ENCODE measurements at regions not wholly inside any gene's neighbourhood (a gene's known extent, or its start where the extent isn't known, plus 50 kb on each side); places are given as distances from the start of the nearest gene placed in this dataset.
A peak's percentile ranks its signal among the peaks of the same experiment; 100 is the strongest.

DNA sequence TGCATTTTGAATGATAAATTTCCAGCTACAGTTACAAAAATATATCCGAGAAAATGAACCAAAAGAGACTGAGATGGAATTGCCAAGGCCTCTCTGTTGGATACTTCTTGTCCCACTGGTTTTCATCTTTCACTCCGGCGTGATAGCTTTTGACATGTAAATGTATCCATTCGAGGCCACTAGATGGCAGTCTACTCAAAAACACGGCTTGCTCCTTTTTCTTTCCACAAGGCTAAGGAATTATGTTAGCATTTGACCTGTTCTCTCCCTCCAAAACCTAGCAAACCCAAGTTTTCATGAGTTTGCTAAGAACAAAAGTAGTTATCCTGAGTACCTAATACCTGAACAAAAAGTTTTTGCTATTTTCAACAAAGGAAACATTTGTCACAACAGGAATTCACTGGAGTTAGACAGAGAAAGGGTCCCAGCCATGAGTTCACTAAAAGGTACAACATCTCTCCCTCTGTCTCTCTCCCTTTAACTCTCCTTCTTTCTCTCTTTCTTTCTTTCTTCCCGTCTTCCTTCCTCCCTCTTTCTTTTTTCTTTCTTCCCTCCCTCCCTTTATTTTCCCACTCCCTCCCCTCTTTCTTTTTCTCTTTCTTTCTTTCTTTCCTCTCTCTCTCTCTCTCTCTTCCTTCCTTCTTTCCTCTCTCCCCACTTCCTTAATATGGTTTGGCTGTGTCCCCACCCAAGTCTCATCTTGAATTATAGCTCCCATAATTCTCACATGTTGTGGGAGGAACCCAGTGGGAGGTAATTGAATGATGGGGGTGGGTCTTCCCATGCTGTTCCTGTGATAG is 207.9 kb upstream of the MYO3A start:
- no peaks in the 10 kb centered on the region for H3K36me3 Mint-ChIP-seq (ENCODE audit: low read depth, unreplicated experiment)
- no peaks in the 10 kb centered on the region for H3K27me3 Mint-ChIP-seq (ENCODE audit: unreplicated experiment)
- TF ChIP-seq, protein P1, sequence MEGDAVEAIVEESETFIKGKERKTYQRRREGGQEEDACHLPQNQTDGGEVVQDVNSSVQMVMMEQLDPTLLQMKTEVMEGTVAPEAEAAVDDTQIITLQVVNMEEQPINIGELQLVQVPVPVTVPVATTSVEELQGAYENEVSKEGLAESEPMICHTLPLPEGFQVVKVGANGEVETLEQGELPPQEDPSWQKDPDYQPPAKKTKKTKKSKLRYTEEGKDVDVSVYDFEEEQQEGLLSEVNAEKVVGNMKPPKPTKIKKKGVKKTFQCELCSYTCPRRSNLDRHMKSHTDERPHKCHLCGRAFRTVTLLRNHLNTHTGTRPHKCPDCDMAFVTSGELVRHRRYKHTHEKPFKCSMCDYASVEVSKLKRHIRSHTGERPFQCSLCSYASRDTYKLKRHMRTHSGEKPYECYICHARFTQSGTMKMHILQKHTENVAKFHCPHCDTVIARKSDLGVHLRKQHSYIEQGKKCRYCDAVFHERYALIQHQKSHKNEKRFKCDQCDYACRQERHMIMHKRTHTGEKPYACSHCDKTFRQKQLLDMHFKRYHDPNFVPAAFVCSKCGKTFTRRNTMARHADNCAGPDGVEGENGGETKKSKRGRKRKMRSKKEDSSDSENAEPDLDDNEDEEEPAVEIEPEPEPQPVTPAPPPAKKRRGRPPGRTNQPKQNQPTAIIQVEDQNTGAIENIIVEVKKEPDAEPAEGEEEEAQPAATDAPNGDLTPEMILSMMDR (IDR thresholded peaks at IDR 0.05; ENCODE audit: unreplicated experiment) = peak; percentile 85

DNA sequence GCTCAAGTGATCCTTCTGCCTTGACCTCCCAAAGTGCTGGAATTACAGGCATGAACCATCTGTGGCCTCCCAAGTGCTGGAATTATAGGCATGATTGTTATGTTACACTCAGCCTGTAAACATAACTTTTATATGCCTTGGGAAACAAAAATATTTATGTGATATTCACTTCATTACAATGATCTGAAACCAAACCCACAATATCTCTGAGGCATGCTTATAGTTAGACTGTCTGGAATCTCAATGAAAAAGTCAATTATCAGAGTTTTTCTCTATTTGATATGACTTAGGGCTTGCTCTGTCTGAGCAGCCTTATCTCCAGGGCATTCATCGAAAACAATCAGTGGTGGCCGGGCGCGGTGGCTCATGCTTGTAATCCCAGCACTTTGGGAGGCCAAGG is 195.3 kb upstream of the MYO3A start:
- TF ChIP-seq, protein P1 (IDR thresholded peaks at IDR 0.05; ENCODE audit: unreplicated experiment) = no peak
- H3K9me3 Mint-ChIP-seq (ENCODE audit: unreplicated experiment) = no peaks in the 10 kb centered on the region

More for the DNA sequence above, 207.9 kb upstream of the MYO3A start:
- no peak overlapping the region for H3K4me3 Mint-ChIP-seq (ENCODE audit: unreplicated experiment)
- no peaks in the 10 kb centered on the region for H3K4me1 Mint-ChIP-seq (ENCODE audit: unreplicated experiment)
- H3K9me3 Mint-ChIP-seq (ENCODE audit: unreplicated experiment) = no peaks in the 10 kb centered on the region
- no peak overlapping the region for H3K27ac Mint-ChIP-seq (ENCODE audit: unreplicated experiment)
- DNase-seq (ENCODE audit: low spot score) = peak; percentile 55

DNA sequence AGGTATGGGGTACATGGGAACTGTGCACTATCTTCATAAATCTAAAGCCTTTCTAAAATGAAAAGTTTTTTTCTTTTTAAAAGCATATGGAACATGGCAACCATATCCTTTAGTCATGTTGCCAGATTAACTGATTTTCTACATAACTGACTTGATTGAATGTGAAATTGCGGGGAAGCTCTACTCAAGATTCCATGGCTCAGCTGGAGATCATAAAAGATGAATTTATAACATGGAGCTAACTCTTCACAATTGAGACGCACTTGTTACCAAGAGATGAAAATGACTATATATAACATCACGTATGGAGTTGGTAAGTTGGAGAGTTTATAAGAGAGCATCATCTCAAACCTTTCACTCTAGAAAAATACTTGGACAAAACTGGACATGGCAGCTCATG is 190.2 kb upstream of the MYO3A start:
- DNase-seq (ENCODE audit: low spot score) = no peak
- no peaks in the 10 kb centered on the region for H3K4me1 Mint-ChIP-seq (ENCODE audit: unreplicated experiment)
- TF ChIP-seq, protein P1 (IDR thresholded peaks at IDR 0.05; ENCODE audit: unreplicated experiment) = no peak
- H3K9me3 Mint-ChIP-seq (ENCODE audit: unreplicated experiment) = no peaks in the 10 kb centered on the region
- H3K27me3 Mint-ChIP-seq (ENCODE audit: unreplicated experiment) = no peaks in the 10 kb centered on the region
- H3K36me3 Mint-ChIP-seq (ENCODE audit: low read depth, unreplicated experiment) = no peaks in the 10 kb centered on the region
- H3K4me3 Mint-ChIP-seq (ENCODE audit: unreplicated experiment) = no peak overlapping the region
- H3K27ac Mint-ChIP-seq (ENCODE audit: unreplicated experiment) = no peak overlapping the region

More for the DNA sequence above, 195.3 kb upstream of the MYO3A start:
- no peaks in the 10 kb centered on the region for H3K36me3 Mint-ChIP-seq (ENCODE audit: low read depth, unreplicated experiment)
- no peak for DNase-seq (ENCODE audit: low spot score)
- H3K4me1 Mint-ChIP-seq (ENCODE audit: unreplicated experiment) = no peaks in the 10 kb centered on the region
- no peak overlapping the region for H3K4me3 Mint-ChIP-seq (ENCODE audit: unreplicated experiment)
- H3K27ac Mint-ChIP-seq (ENCODE audit: unreplicated experiment) = no peak overlapping the region
- H3K27me3 Mint-ChIP-seq (ENCODE audit: unreplicated experiment) = no peaks in the 10 kb centered on the region

DNA sequence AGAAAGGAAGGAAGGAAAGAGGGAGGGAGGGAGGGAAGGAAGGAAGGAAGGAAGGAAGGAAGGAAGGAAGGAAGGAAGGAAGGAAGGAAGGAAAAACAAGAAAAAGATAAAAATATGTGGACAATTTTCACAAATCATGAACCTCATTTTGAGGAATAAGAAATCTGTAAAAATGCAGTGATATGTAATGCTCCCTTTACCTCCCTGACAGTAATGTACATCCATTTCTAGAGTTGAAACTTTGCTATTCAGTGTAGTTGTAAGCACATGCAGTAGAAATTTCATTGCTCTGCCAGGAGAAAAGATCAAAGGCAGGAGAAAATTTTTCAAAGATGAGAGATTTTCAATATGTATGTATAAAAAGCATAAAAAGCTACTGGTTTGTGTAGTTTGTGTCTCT is 189.5 kb upstream of the MYO3A start:
- no peaks in the 10 kb centered on the region for H3K4me1 Mint-ChIP-seq (ENCODE audit: unreplicated experiment)
- DNase-seq (ENCODE audit: low spot score) = no peak
- no peaks in the 10 kb centered on the region for H3K36me3 Mint-ChIP-seq (ENCODE audit: low read depth, unreplicated experiment)
- TF ChIP-seq, protein P1 (IDR thresholded peaks at IDR 0.05; ENCODE audit: unreplicated experiment) = no peak
- no peak overlapping the region for H3K4me3 Mint-ChIP-seq (ENCODE audit: unreplicated experiment)
- no peaks in the 10 kb centered on the region for H3K9me3 Mint-ChIP-seq (ENCODE audit: unreplicated experiment)
- no peak overlapping the region for H3K27ac Mint-ChIP-seq (ENCODE audit: unreplicated experiment)
- H3K27me3 Mint-ChIP-seq (ENCODE audit: unreplicated experiment) = no peaks in the 10 kb centered on the region

DNA sequence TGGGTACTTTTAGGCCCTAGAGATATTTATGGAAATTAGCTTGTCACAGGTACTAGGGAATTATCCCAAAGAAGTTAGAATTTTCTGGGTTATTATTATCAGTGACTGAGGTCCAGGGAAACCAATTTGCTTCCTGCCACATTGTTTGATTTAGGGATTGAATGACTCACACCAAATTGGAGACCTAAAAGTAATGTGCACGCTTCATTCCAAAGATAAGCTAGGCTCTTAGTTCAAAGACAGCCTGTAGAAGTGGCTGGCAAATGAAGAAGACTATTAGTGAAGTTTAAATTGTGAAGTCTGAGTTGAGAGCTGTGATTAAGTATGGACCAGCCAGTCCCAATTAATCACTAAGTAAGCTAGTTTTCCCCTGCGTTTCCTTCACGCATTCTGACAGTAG is 188.1 kb upstream of the MYO3A start:
- Mint-ChIP-seq H3K36me3 (ENCODE audit: low read depth, unreplicated experiment) (no peaks in the 10 kb centered on the region), H3K4me1 (ENCODE audit: unreplicated experiment) (no peaks in the 10 kb centered on the region), H3K9me3 (ENCODE audit: unreplicated experiment) (no peaks in the 10 kb centered on the region), H3K27me3 (ENCODE audit: unreplicated experiment) (no peaks in the 10 kb centered on the region), H3K27ac (ENCODE audit: unreplicated experiment) (no peak overlapping the region), H3K4me3 (ENCODE audit: unreplicated experiment) (no peak overlapping the region)
- no peak for DNase-seq (ENCODE audit: low spot score)
- TF ChIP-seq, protein P1 (IDR thresholded peaks at IDR 0.05; ENCODE audit: unreplicated experiment) = no peak
